Kidney (tissue), 13 donors: ENCODE measurements at regions not wholly inside any gene's neighbourhood (a gene's known extent, or its start where the extent isn't known, plus 50 kb on each side); places are given as distances from the start of the nearest gene placed in this dataset.

Experiments used
- DNase-seq, 5 donors: peaks; one replicate each; pipeline ENCODE4 v3.0.0-alpha.2; 2013 to 2020
- FAIRE-seq: peaks from 2 replicates; lab custom pipeline; 2012; peaks lifted over from hg19 to GRCh38; lab: Jason Lieb, UNC
- H3K27ac ChIP-seq, 2 donors: one replicate each; pipeline ENCODE4 v1.7.0; 2013; ENCODE audit warnings: low read depth in 2 of 2, low read length in 2 of 2, inconsistent platforms in 1 of 2
- H3K27me3 ChIP-seq: one replicate; pipeline ENCODE4 v1.7.1; 2013; ENCODE audit warnings: low read length, inconsistent platforms; ENCODE audit not compliant: control insufficient read depth, insufficient read depth
- H3K36me3 ChIP-seq, 3 donors: one replicate each; pipeline versions ENCODE4 v1.7.0 to v1.7.1; 2013; ENCODE audit warnings: low read length in 3 of 3, control low read depth in 1 of 3, inconsistent platforms in 1 of 3; ENCODE audit not compliant: insufficient read depth in 3 of 3, control insufficient read depth in 2 of 3
- H3K4me1 ChIP-seq, 3 donors: one replicate each; pipeline versions ENCODE4 v1.7.0 to v1.7.1; 2013; ENCODE audit warnings: low read length in 3 of 3, inconsistent platforms in 1 of 3, low read depth in 1 of 3; ENCODE audit not compliant: control insufficient read depth in 2 of 3, insufficient read depth in 2 of 3
- H3K4me3 ChIP-seq, 3 donors: one replicate each; pipeline versions ENCODE4 v1.7.0 to v1.8.1; 2013; ENCODE audit warnings: low read length in 3 of 3, control low read depth in 1 of 3, inconsistent platforms in 1 of 3
- H3K9ac ChIP-seq, 3 donors: one replicate each; pipeline versions ENCODE4 v1.7.0 to v1.7.1; 2013; ENCODE audit warnings: low read length in 3 of 3, control low read depth in 1 of 3, inconsistent platforms in 1 of 3
- H3K9me3 ChIP-seq, 3 donors: one replicate each; pipeline versions ENCODE4 v1.7.0 to v1.7.1; 2013; ENCODE audit warnings: low read length in 3 of 3, control low read depth in 1 of 3, inconsistent platforms in 1 of 3; ENCODE audit not compliant: control insufficient read depth in 2 of 3, insufficient read depth in 1 of 3
- CTCF ChIP-seq: IDR thresholded peaks from 3 replicates; pipeline ENCODE4 v1.5.1; 2012; ENCODE audit warnings: mild to moderate bottlenecking, moderate library complexity, borderline replicate concordance; ENCODE audit not compliant: insufficient read depth; ENCODE audit errors: extremely low read depth
- intact Hi-C: fragments of 100-400 bp; cut with DNase I; formaldehyde crosslinking; loops from one replicate; pipeline ENCODE4 v1.11.1; 2022
- donor health status: control.
- donor health status: control.
- donor health status: control.
- donor health status: control.
- donor health status: control.
- donor health status: DM: yes; HTN: yes; CAD: no.
- donor health status: Normal renal cell carcinoma (clear cell type).

GRCh38 chr13:109408591-109409382 is 377.6 kb downstream of the IRS2 start:
- no peak for TF ChIP-seq CTCF
- no peak overlapping the region for H3K9ac ChIP-seq
- intact Hi-C loops, result no loop called here
- FAIRE-seq, result no peak
- H3K4me1 ChIP-seq, result peaks cover 0 to 2% (median 0%) of the 10 kb centered on the region in 3 donors
- no peak for DNase-seq
- H3K27ac ChIP-seq, result no peak overlapping the region
- no peaks in the 10 kb centered on the region for H3K27me3 ChIP-seq
- H3K4me3 ChIP-seq, result no peak overlapping the region
- H3K36me3 ChIP-seq, result no peaks in the 10 kb centered on the region
- H3K9me3 ChIP-seq, result no peaks in the 10 kb centered on the region

GRCh38 chr13:109406376-109406992 is 379.9 kb downstream of the IRS2 start:
- DNase-seq (no peak), FAIRE-seq (no peak)
- H3K9ac ChIP-seq, result no peak overlapping the region
- H3K27ac ChIP-seq, result no peak overlapping the region
- H3K27me3 ChIP-seq, result no peaks in the 10 kb centered on the region
- H3K36me3 ChIP-seq, result no peaks in the 10 kb centered on the region
- no peaks in the 10 kb centered on the region for H3K9me3 ChIP-seq
- H3K4me3 ChIP-seq, result no peak overlapping the region
- TF ChIP-seq CTCF, result no peak
- intact Hi-C loops, result no loop called here
- no peaks in the 10 kb centered on the region for H3K4me1 ChIP-seq

- H3K4me1 ChIP-seq, result no peaks in the 10 kb centered on the region
Observed at GRCh38 chr13:109403012-109403421, 383.4 kb downstream of the IRS2 start.

More at GRCh38 chr13:109403012-109403421, 383.4 kb downstream of the IRS2 start:
- H3K9me3 ChIP-seq, result no peaks in the 10 kb centered on the region
- intact Hi-C loops, result no loop called here
- H3K27me3 ChIP-seq, result no peaks in the 10 kb centered on the region
- H3K9ac ChIP-seq, result no peak overlapping the region
- no peak for DNase-seq
- no peaks in the 10 kb centered on the region for H3K36me3 ChIP-seq
- FAIRE-seq, result no peak
- H3K4me3 ChIP-seq, result no peak overlapping the region
- TF ChIP-seq CTCF, result no peak
- H3K27ac ChIP-seq, result no peak overlapping the region
